ENCODE measurements at regions not wholly inside any gene's neighbourhood (a gene's known extent, or its start where the extent isn't known, plus 50 kb on each side); places are given as distances from the start of the nearest gene placed in this dataset.
A peak's percentile ranks its signal among the peaks of the same experiment; 100 is the strongest.

- no peak for DNase-seq (ENCODE audit: low read depth)
Observed at GRCh38 chr5:127993476-127993875, 90.1 kb upstream of the SLC12A2 start.

- DNase-seq (ENCODE audit: low read depth): peak; percentile 17
Observed at GRCh38 chr5:127994087-127994660, 89.4 kb upstream of the SLC12A2 start.

- DNase-seq (ENCODE audit: low read depth): no peak
Observed at GRCh38 chr5:127995556-127995955, 88.0 kb upstream of the SLC12A2 start.

GRCh38 chr5:127997201-127997704 lies 86.3 kb upstream of the SLC12A2 start:
- DNase-seq (ENCODE audit: low read depth): no peak

- no peak for DNase-seq (ENCODE audit: low read depth)
Observed at GRCh38 chr5:127998950-127999615, 84.5 kb upstream of the SLC12A2 start.

- DNase-seq (ENCODE audit: low read depth): no peak
Observed at GRCh38 chr5:127999909-128000308, 83.7 kb upstream of the SLC12A2 start.

GRCh38 chr5:128002425-128002824 lies 81.1 kb upstream of the SLC12A2 start:
- no peak for DNase-seq (ENCODE audit: low read depth)

- DNase-seq (ENCODE audit: low read depth): no peak
Observed at GRCh38 chr5:128007939-128008338, 75.6 kb upstream of the SLC12A2 start.

GRCh38 chr5:128009403-128009802 lies 74.2 kb upstream of the SLC12A2 start:
- peak; percentile 9 for DNase-seq (ENCODE audit: low read depth)

- DNase-seq (ENCODE audit: low read depth): no peak
Observed at GRCh38 chr5:128011339-128011738, 72.2 kb upstream of the SLC12A2 start.

- no peak for DNase-seq (ENCODE audit: low read depth)
Observed at GRCh38 chr5:128014578-128014977, 69.0 kb upstream of the SLC12A2 start.

GRCh38 chr5:128015478-128015877 lies 68.1 kb upstream of the SLC12A2 start:
- no peak for DNase-seq (ENCODE audit: low read depth)

- DNase-seq (ENCODE audit: low read depth): no peak
Observed at GRCh38 chr5:128015978-128016377, 67.6 kb upstream of the SLC12A2 start.

- no peak for DNase-seq (ENCODE audit: low read depth)
Observed at GRCh38 chr5:128019391-128019790, 64.2 kb upstream of the SLC12A2 start.

- no peak for DNase-seq (ENCODE audit: low read depth)
Observed at GRCh38 chr5:128020012-128020411, 63.6 kb upstream of the SLC12A2 start.

GRCh38 chr5:128021411-128021810 lies 62.2 kb upstream of the SLC12A2 start:
- DNase-seq (ENCODE audit: low read depth): no peak
